NCI-H2171 treated with DMSO at 0.1 percent for 48 hours (cell line): ENCODE measurements at regions not wholly inside any gene's neighbourhood (a gene's known extent, or its start where the extent isn't known, plus 50 kb on each side); places are given as distances from the start of the nearest gene placed in this dataset.

ENCODE experiments used
- DNase-seq: peaks from one replicate; lab custom pipeline; 2025; lab: John Stamatoyannopoulos, UW

- DNase-seq, result no peak
Measured at GRCh38 chr9:104027295-104027694, 66.8 kb upstream of the SMC2 start.

GRCh38 chr9:104028827-104029226 is 65.3 kb upstream of the SMC2 start:
- no peak for DNase-seq
